NCI-H146 treated with DMSO at 0.1 percent for 48 hours (cell line): ENCODE measurements at regions not wholly inside any gene's neighbourhood (a gene's known extent, or its start where the extent isn't known, plus 50 kb on each side); places are given as distances from the start of the nearest gene placed in this dataset.

ENCODE experiments used
- DNase-seq: peaks from one replicate; lab custom pipeline; 2025; ENCODE audit not compliant: unreplicated experiment; lab: John Stamatoyannopoulos, UW

- DNase-seq = no peak
Observed at GRCh38 chr5:133744051-133744959, 132.0 kb upstream of the FSTL4 start.

- DNase-seq = no peak
Observed at GRCh38 chr5:133742431-133742988, 130.2 kb upstream of the FSTL4 start.

GRCh38 chr5:133741818-133742355 is 129.5 kb upstream of the FSTL4 start:
- no peak for DNase-seq

GRCh38 chr5:133741396-133741795 is 129.1 kb upstream of the FSTL4 start:
- no peak for DNase-seq

GRCh38 chr5:133739181-133739780 is 126.9 kb upstream of the FSTL4 start:
- DNase-seq = no peak

GRCh38 chr5:133738271-133738670 is 125.9 kb upstream of the FSTL4 start:
- no peak for DNase-seq

GRCh38 chr5:133736512-133736911 is 124.2 kb upstream of the FSTL4 start:
- no peak for DNase-seq

- DNase-seq = no peak
Observed at GRCh38 chr5:133735346-133735745, 123.0 kb upstream of the FSTL4 start.

- DNase-seq = no peak
Observed at GRCh38 chr5:133734916-133735315, 122.6 kb upstream of the FSTL4 start.

- no peak for DNase-seq
Observed at GRCh38 chr5:133732536-133732935, 120.2 kb upstream of the FSTL4 start.

GRCh38 chr5:133731951-133732350 is 119.6 kb upstream of the FSTL4 start:
- DNase-seq = no peak

GRCh38 chr5:133730866-133731265 is 118.5 kb upstream of the FSTL4 start:
- DNase-seq = no peak

GRCh38 chr5:133730346-133730745 is 118.0 kb upstream of the FSTL4 start:
- DNase-seq = no peak

- no peak for DNase-seq
Observed at GRCh38 chr5:133729800-133730199, 117.5 kb upstream of the FSTL4 start.

- no peak for DNase-seq
Observed at GRCh38 chr5:133728475-133728874, 116.1 kb upstream of the FSTL4 start.

GRCh38 chr5:133727636-133728035 is 115.3 kb upstream of the FSTL4 start:
- no peak for DNase-seq

GRCh38 chr5:133723651-133724366 is 111.5 kb upstream of the FSTL4 start:
- no peak for DNase-seq

- no peak for DNase-seq
Observed at GRCh38 chr5:133723126-133723525, 110.8 kb upstream of the FSTL4 start.

- no peak for DNase-seq
Observed at GRCh38 chr5:133721365-133721764, 109.0 kb upstream of the FSTL4 start.

- DNase-seq = no peak
Observed at GRCh38 chr5:133718457-133718856, 106.1 kb upstream of the FSTL4 start.

GRCh38 chr5:133716532-133717183 is 104.3 kb upstream of the FSTL4 start:
- no peak for DNase-seq
